GM23338 (cell line): ENCODE measurements at regions not wholly inside any gene's neighbourhood (a gene's known extent, or its start where the extent isn't known, plus 50 kb on each side); places are given as distances from the start of the nearest gene placed in this dataset.

ENCODE experiments used
- CTCF ChIP-seq, 2 experiments: fragments of 200-600 bp in 1 of 2; sonication (generic) in 1 of 2; conservative IDR thresholded peaks; 2 replicates each; pipeline versions ENCODE4 v1.5.1 to v1.6.1; 2016 to 2017; ENCODE audit warnings: antibody characterized with exemption in 2 of 2, low read depth in 2 of 2, mild to moderate bottlenecking in 2 of 2, moderate library complexity in 1 of 2
- EZH2 ChIP-seq: fragments of 200-600 bp; sonication (generic); IDR thresholded peaks from one replicate; pipeline ENCODE4 v1.8.0; 2017; ENCODE audit warnings: antibody characterized with exemption, mild to moderate bottlenecking, low read depth; ENCODE audit not compliant: unreplicated experiment
- EZH2phosphoT487 ChIP-seq: fragments of 200-600 bp; sonication (generic); IDR thresholded peaks from one replicate; pipeline ENCODE4 v1.8.1; 2018; ENCODE audit warnings: antibody characterized with exemption; ENCODE audit not compliant: unreplicated experiment
- POLR2AphosphoS5 ChIP-seq: IDR thresholded peaks from 2 replicates; pipeline ENCODE4 v1.6.1; 2016; ENCODE audit warnings: antibody characterized with exemption, low read depth
- REST ChIP-seq: IDR thresholded peaks from one replicate; pipeline ENCODE4 v1.6.1; 2018; ENCODE audit warnings: antibody characterized with exemption; ENCODE audit not compliant: unreplicated experiment
- ZNF331 ChIP-seq: fragments of 250-450 bp; sonication (Bioruptor Pico); IDR thresholded peaks from 2 replicates; pipeline ENCODE4 v1.5.0; 2020; ENCODE audit warnings: low read depth, mild to moderate bottlenecking, moderate library complexity
- TF ChIP-seq, protein P1 (sequence below): fragments of 250-450 bp; sonication (Bioruptor Pico); IDR thresholded peaks from 2 replicates; pipeline ENCODE4 v1.5.0; 2020; ENCODE audit warnings: mild to moderate bottlenecking, moderate library complexity
- TF ChIP-seq, protein P2 (sequence below): IDR thresholded peaks from 2 replicates; pipeline ENCODE4 v1.6.1; 2016; ENCODE audit warnings: antibody characterized with exemption

DNA sequence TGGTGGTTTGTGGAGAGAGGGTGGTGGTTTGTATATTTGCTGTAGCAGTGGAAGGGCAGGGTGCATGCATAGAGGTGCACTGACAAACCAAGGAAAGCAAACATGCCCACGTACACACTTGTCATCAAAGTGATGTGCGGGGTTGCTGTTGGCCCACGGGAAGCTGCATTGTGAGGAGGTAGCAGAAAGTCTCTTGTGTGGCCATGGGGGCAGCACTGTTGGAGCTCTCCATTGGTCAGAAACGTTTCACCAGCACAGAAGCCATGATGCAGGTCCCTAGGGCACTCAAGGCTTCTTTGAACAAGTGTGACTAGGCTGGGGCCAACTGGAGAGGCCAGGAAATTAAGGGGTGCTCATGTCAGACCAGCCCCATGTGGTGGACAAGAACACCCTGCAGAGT, 174.8 kb upstream of the KLF8 start:
- no peak for TF ChIP-seq CTCF (conservative IDR thresholded peaks at IDR 0.05; ENCODE audit: low read depth in 2 of 2)
- TF ChIP-seq ZNF331 (CRISPR knock-in tag), result no peak
- TF ChIP-seq POLR2AphosphoS5, result no peak
- TF ChIP-seq EZH2, result no peak
- no peak for TF ChIP-seq REST
- TF ChIP-seq, protein P1, sequence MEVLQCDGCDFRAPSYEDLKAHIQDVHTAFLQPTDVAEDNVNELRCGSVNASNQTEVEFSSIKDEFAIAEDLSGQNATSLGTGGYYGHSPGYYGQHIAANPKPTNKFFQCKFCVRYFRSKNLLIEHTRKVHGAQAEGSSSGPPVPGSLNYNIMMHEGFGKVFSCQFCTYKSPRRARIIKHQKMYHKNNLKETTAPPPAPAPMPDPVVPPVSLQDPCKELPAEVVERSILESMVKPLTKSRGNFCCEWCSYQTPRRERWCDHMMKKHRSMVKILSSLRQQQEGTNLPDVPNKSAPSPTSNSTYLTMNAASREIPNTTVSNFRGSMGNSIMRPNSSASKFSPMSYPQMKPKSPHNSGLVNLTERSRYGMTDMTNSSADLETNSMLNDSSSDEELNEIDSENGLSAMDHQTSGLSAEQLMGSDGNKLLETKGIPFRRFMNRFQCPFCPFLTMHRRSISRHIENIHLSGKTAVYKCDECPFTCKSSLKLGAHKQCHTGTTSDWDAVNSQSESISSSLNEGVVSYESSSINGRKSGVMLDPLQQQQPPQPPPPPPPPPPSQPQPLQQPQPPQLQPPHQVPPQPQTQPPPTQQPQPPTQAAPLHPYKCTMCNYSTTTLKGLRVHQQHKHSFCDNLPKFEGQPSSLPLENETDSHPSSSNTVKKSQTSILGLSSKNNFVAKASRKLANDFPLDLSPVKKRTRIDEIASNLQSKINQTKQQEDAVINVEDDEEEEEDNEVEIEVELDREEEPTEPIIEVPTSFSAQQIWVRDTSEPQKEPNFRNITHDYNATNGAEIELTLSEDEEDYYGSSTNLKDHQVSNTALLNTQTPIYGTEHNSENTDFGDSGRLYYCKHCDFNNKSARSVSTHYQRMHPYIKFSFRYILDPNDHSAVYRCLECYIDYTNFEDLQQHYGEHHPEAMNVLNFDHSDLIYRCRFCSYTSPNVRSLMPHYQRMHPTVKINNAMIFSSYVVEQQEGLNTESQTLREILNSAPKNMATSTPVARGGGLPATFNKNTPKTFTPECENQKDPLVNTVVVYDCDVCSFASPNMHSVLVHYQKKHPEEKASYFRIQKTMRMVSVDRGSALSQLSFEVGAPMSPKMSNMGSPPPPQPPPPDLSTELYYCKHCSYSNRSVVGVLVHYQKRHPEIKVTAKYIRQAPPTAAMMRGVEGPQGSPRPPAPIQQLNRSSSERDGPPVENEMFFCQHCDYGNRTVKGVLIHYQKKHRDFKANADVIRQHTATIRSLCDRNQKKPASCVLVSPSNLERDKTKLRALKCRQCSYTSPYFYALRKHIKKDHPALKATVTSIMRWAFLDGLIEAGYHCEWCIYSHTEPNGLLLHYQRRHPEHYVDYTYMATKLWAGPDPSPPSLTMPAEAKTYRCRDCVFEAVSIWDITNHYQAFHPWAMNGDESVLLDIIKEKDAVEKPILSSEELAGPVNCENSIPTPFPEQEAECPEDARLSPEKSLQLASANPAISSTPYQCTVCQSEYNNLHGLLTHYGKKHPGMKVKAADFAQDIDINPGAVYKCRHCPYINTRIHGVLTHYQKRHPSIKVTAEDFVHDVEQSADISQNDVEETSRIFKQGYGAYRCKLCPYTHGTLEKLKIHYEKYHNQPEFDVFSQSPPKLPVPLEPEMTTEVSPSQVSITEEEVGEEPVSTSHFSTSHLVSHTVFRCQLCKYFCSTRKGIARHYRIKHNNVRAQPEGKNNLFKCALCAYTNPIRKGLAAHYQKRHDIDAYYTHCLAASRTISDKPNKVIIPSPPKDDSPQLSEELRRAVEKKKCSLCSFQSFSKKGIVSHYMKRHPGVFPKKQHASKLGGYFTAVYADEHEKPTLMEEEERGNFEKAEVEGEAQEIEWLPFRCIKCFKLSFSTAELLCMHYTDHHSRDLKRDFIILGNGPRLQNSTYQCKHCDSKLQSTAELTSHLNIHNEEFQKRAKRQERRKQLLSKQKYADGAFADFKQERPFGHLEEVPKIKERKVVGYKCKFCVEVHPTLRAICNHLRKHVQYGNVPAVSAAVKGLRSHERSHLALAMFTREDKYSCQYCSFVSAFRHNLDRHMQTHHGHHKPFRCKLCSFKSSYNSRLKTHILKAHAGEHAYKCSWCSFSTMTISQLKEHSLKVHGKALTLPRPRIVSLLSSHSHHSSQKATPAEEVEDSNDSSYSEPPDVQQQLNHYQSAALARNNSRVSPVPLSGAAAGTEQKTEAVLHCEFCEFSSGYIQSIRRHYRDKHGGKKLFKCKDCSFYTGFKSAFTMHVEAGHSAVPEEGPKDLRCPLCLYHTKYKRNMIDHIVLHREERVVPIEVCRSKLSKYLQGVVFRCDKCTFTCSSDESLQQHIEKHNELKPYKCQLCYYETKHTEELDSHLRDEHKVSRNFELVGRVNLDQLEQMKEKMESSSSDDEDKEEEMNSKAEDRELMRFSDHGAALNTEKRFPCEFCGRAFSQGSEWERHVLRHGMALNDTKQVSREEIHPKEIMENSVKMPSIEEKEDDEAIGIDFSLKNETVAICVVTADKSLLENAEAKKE, result no peak
- TF ChIP-seq, protein P2, sequence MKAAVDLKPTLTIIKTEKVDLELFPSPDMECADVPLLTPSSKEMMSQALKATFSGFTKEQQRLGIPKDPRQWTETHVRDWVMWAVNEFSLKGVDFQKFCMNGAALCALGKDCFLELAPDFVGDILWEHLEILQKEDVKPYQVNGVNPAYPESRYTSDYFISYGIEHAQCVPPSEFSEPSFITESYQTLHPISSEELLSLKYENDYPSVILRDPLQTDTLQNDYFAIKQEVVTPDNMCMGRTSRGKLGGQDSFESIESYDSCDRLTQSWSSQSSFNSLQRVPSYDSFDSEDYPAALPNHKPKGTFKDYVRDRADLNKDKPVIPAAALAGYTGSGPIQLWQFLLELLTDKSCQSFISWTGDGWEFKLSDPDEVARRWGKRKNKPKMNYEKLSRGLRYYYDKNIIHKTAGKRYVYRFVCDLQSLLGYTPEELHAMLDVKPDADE, result no peak
- no peak for TF ChIP-seq EZH2phosphoT487
